NCI-H460 (cell line): ENCODE measurements at regions not wholly inside any gene's neighbourhood (a gene's known extent, or its start where the extent isn't known, plus 50 kb on each side); places are given as distances from the start of the nearest gene placed in this dataset.

Experiments
- DNase-seq: peaks from one replicate; pipeline ENCODE4 v3.0.0-alpha.2; 2016; ENCODE audit warnings: low read depth; ENCODE audit errors: extremely low read depth

DNA sequence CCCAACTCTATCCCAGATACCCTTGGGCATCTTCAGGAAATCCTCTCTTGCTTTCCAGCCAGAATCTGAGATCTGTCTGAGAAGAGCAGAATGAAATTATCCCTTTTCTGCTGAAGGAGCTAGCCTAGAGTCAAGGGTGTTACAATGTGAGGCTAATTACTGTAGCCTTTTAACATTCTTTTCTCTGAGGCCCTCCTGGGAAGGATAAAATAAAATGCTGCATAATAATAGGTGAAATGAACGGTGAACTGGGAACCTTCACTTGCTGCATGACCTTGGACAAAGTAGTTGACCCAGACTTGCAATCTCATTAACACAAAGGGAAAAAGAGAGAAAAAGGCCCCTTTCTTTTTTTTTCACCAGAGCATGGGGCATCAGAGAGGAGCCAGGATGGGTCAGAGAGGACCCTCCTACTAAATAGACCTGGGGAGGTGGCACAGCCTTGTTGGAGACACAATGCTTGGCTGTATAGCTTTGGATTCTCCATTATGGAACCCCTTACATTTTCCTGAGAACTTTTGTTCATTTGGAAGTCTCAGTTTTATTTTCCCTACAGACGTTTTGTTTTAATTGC is 137.0 kb upstream of the LIPC start:
- no peak for DNase-seq

DNA sequence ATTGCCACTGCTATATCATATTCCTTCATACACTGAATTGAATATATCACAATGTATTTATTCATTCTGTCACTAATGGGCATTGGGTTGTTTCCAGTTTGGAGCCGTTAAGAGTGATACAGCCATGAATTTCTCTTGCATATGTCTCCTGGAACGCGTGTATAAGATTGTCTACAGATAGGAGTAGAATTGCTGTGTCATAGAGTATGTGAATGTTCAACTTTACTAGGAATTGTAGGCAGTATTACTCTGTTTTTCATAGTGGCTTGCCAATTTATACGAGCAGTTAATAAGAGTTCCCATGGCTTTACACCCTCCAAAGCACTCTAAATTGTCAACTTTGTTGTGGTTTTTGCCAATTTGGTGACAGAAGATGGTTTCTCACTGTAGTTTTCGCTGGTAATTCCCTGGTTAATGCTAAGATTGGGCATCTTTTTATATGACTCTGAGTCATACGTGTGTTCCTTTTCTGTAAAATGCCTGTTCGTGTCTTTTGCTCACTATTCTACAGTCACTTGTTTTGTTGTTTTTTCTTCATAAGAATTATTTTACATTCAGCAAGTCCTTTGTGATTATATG is 136.1 kb upstream of the LIPC start:
- DNase-seq, result no peak

DNA sequence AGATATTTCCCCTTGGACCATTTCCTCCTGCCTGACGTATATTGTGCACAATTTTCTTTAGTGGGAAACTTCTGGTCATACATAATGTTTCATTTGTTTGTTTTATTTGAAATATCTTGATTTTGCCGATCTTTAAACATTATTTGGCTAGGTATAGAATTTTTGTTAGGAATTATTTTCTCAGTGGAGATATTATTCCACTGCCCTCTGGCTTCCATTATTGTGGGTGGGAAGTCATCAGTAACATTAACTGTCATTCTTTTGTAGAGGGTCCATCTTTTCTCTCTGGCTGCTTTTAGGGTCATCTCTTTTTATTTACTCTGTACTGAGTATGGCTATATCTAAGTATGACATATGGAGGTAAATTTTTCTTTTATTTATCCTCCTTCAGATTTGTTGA is 135.5 kb upstream of the LIPC start:
- no peak for DNase-seq

DNA sequence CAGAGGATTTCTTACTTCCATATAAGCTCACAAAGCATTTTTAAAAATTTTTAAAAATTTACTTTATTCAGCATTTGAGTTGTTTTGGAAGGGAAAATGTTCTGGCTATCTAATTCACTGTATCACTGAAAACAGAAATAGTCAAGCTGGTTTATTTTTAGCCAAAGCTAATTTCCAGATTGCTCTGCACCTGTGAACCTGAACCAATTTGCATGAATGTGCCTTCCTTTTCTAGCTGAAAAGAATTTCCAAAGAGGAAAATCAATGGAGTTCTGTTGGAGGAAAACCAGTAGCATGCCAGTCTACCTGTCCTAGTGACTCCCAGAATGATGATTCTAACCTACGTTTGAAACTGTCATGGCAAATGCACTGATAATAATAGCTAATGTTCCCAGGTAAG is 134.2 kb upstream of the LIPC start:
- DNase-seq, result no peak

DNA sequence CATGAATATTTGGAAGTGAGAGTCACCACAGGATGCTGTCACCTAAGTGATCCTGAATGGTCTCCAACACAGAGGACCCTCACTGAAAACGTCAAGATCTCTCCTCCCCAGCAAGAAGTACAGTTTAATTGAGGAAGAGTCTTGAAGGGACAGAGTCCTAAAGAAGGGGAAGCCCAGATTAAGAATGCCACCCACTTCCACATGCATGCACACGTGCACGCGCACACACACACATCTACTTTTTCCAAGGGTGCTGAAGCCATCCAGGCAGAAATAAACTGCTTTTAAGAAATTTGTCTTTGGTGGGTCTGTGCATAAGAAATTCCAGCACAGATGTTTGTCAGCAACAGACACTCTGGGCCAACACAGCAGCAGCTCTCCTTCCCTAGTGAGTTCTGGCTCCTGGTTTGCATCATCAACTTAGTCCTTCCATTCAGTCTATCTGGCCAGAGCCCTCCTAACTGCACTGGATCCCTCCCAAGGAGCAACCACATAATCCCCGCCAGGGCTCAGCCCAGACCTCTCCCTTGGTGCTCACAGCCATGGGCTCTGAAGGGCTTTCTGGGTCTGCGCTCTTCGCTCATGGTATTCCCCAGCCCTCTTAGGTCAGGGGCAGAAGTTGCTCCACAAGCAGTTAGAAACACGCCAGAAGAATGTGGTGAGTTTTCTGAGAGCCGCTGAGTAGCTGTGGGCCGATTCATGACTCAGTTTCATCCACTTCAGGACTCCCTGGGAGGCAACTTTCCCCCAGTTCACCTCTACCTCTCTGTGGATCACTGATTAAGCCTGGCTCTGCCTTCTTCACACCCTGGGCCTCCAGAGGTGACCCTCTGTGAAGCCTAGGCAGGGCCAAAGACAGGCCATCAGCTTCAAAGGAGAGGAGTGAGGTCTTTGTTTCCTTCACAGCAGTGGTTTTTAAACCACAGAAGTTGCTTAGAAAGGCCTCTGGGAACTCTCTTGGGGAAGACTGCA is 132.6 kb upstream of the LIPC start:
- DNase-seq, result no peak

DNA sequence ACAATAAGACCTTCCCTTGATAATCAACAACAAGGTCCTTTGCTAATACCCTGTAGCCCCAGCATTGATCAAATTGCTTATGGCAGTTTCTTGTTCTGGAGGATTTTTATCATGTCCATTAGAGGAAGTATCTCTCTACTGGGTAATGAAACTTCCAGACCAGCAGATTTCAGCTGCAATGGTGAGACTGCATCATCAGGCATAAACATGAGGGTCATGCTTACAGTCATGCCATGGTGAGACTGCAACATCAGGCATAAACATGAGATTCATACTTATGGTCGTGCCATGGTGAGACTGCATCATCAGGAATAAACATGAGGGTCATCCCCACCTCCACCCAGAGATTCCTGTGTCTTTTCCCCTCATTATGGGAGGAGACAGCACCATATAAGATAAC is 129.0 kb upstream of the LIPC start:
- DNase-seq, result no peak

DNA sequence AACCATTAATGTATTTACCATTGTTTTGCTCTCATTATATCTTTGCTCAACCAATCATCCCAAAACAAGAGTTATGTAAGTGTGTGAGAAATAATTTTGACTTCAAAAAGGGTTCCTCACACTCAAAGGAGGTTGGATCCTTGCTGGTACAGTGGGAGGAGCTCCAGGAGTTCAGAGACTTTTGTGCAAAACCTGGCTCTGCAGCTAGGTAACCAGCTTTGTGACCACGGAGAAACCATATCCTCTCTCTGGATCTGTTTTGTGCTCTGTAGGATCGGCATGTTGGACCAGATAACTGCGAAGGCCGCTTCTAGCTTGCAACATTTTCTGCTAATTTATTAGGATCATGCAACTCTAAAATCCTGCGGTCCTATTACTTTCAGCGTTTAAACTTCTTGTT is 128.6 kb upstream of the LIPC start:
- DNase-seq, result no peak

DNA sequence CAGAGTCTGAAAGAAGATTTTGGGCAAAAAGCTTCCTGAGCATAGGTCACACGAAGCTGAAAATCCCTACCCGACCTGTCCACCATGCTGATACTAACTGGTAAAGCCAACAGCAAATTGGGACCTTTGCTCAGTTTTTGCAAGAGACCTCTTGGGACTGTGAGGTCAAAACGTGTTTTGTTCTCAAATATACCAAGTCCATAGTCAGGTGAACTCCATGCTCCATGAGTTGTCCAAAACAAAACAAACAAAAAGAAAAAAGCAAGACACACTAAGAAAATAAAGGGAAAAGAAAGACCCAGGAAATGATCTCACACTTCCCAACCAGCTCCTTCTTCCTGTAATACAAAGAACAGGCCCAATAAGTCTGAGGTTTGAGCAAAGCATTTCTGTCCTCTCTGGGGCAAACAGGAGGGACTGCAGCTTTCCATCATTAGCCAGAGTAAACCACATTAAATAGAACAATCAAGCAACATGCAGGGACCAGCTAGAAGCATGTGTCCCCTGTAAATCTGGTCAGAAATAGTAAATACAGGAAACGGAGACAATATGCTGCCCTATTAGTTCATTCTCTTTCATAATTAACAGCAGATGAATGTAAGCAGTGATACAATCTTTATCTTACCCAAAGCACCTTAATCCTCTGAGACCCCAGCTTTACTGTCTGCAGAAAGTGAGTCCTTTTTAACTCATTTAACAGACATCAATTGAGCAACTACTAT is 125.0 kb upstream of the LIPC start:
- DNase-seq, result no peak

DNA sequence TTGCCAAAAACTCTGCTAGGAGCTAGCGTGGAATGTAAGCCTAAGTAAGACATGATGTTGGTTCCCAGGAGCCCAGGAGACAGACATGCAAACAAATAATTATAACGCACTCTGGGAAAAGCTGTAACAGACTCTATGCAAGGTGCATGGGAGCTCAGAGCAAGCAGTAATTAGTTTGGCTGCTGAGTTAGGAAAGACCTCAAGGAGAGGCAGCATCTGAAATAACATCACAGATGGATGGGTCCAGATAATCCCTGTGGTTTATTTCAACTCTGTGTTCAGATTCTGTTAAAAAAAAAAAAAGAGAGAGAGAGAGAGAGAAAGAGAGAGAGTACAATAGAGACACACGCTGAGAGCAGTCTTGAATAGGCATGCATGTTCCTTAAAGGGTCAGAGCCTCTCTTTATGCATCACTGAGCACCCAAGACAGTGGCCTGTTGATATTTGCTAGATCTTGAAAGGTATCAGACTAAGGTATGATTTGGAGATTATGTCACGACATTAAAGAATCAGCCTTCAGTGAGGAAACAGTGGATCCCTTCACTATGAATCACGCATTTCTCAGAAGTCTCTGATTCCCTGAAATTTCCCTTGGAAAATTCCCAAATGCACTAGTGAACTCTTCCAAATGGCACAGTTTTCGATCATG is 124.4 kb upstream of the LIPC start:
- DNase-seq, result no peak

DNA sequence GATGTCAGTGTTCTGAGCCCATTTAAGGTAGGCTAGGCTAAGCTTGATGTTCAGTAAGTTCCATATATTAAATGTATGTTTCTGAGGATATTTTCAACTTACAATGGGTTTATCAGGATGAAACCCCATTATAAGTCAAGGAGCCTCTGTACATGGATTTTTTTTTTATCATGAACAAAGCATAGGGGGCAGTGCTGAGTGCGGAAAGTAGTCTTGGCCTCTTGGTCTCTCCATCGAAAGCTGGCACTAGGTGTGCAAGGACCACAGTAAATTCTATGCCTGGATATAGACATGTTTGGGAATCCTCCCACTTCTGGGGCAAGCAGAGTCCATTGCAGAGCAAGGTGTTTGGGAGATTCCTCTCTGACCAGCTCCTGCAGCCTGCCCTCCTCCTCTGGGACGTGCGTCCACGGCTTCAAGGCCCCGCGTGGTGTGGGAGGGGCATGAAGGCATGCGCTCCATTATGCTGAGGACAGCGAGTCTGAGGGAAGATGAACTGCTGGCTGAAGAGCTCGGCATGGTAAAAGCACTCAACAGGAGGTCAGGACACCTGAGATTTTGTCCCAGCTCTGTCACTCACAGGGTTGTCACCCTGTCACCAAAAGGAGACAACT is 122.9 kb upstream of the LIPC start:
- no peak for DNase-seq

DNA sequence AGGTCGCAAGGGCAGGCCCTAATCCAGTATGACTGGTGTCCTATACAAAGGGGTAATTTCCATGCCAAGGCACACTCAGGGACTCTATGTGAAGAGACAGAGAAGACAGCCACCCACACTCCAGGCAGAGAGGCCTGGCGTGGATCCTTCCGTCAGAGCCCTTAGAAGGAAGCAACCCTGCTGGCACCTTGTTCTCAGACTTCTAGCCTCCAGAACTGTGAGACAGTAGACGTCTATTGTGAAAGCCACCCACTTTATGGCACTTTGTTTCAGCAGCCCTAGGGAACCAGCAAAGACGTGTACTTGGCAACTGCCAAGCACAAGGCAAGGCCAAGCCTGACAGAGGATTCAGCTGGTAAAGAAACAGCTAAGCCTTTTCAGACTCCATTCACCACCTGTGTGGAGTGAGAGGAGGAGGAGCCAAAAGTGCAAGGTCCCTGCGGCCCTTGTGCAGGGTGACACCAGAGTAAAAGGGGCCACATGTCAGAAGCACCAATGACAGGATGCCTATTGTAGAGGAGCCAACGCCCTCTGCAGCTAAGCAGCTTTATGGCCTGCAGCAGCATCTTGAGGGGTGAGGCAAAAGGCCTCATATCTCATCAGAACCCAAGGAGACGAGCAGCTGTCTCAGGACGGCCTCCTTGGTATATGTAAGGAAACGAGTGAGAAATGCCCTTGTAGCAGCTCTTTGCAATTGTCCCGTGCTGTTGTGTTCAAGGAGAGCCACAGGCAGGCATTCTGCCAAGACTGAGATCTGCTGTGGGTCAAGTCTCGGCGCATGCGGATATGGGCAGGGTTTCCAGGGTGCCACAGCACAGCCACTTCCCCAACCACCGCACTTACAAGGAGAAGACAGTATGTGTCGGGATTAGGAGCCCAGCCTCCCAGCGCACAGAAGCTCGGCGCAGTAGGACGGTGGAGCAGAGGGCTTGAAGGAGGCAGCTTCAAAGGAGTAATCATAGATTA is 121.5 kb upstream of the LIPC start:
- DNase-seq, result no peak

DNA sequence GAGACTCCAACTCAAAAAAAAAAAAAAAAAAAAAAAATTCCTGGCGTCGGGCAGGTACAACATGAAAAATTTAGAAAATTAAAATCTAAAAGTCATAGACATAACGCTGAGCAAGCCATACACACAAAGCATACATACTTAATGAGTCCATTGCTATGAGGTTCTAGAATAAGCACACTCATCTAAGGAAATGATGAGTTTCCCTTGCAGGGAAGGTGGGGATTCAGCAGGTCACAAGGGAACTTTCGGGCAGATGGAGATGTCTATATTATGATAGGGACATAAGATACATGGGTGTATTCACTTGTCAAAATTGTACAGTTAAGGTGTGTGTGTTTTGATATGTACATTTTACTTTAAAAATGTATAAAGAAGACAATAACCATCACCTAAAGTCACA is 120.2 kb upstream of the LIPC start:
- DNase-seq, result no peak

DNA sequence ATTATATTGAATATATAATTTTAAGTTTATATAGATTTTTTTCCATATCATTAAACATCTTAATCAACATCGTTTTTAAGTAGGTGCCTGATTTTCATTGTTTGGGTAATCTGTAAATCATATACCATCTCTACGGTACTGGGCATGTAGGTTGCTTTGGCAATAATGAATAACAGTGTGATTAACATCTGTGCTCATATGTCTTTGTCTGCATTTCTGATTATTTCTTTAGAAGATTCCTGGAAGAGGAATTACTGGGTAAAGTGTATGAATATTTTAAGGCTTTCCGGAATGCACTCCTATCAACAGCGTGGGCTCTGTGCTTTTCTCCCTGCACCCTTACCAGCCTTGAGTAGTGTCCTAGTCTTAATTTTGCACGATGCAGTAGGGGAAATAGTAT is 119.8 kb upstream of the LIPC start:
- no peak for DNase-seq

DNA sequence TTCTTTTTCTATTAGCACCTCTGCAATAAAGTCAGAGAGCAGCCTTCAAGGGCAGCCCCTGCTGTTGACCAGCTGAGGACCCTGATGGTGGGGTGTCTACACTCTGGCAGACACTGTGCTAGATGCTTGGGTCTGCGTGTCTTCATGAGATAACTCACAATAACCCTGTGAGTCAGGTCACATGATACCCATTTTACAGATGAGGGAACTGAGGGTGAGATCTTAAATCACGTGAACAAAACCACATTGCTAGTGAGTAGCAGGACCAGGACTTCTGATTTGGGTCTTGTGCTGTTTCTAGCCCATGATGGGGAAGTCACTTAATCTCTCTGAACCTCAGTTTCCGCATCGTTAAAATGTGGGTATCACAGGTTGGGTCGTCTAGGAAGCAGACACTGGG is 118.5 kb upstream of the LIPC start:
- DNase-seq, result no peak

DNA sequence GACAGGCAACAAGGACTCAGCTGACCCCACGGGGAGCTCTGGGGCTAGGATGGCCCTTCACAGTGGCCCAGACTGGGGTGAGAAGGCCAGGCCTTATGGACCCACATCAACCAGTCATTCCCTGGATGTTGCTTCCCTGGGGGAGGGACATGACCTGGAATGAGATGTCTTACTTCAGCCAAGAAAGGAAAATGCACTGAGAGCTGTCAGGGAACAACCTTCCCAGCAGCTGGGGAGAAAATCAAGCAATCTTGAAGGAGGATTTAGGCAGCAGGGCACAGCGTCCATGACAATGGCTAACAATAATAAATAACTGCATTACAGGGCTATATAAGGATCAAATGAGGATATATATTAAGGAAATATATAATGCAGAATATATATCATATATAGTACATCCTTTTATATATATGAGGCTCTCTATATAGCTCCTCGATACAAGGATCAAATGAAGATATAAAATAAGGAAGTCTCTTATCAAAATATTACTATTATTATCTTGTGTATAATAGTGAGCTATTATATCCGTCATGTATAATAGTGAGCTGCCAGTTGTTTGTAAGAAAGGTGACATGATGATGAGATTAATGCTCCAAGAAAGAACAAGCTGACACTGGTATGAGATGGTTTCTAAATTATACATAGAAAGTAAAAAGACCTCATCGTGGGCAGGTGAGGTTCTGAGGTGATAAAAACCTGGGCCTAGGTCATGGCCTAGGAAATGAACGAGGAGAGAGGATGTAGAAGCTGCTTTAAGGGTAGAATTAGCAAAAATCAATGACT is 117.8 kb upstream of the LIPC start:
- no peak for DNase-seq

DNA sequence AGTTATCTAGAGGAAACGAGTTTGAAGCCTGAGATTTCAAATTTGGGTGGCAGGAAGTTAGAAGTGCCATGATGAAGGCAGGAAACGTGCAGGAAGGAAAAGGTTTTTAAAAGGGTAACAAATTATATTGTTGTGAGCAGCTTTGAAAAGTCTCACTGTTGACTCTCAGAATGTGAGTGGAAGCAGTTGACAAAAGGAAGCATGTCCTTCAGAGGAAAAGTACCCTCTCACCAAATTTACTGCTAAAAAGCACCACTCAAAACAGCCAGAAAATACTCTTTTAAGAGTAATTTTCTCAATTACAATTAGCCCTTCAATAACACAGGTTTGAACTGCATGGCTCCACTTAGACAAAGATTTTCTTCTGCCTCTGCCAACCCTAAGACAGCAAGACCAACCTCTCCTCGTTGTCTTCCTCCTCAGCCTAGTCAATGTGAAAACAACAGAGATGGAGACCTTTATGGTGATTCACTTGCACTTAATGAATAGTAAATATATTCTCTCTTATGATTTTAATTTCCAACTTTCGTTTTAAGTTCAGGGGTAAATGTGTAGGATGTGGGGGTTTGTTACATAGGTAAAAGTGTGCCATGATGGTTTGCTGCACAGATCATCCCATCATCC is 117.1 kb upstream of the LIPC start:
- DNase-seq, result no peak

DNA sequence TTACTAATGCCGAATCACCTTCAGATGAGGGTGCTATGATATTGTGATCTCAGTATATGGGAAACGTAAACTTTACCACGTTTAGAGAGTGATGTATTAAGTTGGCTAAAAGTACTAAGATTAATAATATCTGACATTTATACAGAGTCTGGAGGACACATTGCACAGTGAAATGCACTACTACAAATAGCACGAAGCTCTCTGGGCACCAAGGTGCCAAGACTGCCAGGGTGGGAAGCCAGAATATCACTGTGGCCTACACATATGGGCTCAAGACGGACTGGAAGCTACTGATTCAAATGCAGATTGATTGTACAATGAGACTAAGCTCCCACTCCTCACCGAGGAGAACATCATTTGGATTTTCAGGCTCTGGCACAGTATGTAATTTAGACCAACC is 113.3 kb upstream of the LIPC start:
- no peak for DNase-seq

DNA sequence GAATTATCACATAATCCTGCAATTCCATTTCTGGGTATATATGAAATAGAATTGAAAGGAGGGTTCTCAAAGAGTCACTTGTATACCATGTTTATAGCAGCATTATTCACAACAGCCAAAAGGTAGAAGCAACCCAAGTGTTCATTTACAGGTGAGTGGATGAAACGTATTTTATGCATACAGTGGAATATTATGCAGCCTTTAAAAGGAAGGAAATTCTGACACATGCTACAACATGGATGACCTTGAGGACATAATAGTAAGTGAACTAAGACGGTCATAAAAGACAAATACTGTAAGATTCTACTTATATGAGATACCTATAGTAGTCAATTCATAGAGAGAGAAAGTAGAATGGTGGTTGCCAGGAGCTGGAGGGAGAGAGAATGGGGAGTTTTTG is 110.8 kb upstream of the LIPC start:
- no peak for DNase-seq
